GM23338 (cell line): ENCODE measurements at regions not wholly inside any gene's neighbourhood (a gene's known extent, or its start where the extent isn't known, plus 50 kb on each side); places are given as distances from the start of the nearest gene placed in this dataset.

ENCODE experiments used
- ATAC-seq: fragments of 200-7000 bp; cut with Tn5 transposase; 3 replicates; pipeline ENCODE4 v1.9.1; 2020
- DNase-seq: peaks from one replicate; pipeline ENCODE4 v3.0.0-alpha.2; 2015; ENCODE audit warnings: low spot score
- H2AFZ ChIP-seq: fragments of 200-600 bp; sonication (generic); 2 replicates; pipeline ENCODE4 v1.8.0; 2016; ENCODE audit warnings: antibody characterized with exemption, mild to moderate bottlenecking, moderate library complexity
- H3F3A ChIP-seq: fragments of 200-600 bp; sonication (generic); replicated peaks from 2 replicates; pipeline ENCODE4 v1.8.0; 2017; ENCODE audit warnings: antibody characterized with exemption, mixed run types, low read depth
- H3K27ac ChIP-seq: fragments of 200-600 bp; sonication (generic); 2 replicates; pipeline ENCODE4 v1.6.1; 2016; ENCODE audit warnings: low read depth
- H3K27me3 ChIP-seq: fragments of 200-600 bp; sonication (generic); 2 replicates; pipeline ENCODE4 v1.8.0; 2016; ENCODE audit warnings: mild to moderate bottlenecking, mixed run types, moderate library complexity; ENCODE audit not compliant: insufficient read depth
- H3K36me3 ChIP-seq: fragments of 200-600 bp; sonication (generic); 2 replicates; pipeline ENCODE4 v1.8.0; 2016; ENCODE audit warnings: mild to moderate bottlenecking; ENCODE audit not compliant: insufficient read depth
- H3K4me1 ChIP-seq: fragments of 200-600 bp; sonication (generic); 2 replicates; pipeline ENCODE4 v1.8.0; 2016; ENCODE audit warnings: mild to moderate bottlenecking, moderate library complexity; ENCODE audit not compliant: insufficient read depth
- H3K4me2 ChIP-seq: fragments of 200-600 bp; sonication (generic); 2 replicates; pipeline ENCODE4 v1.7.1; 2017; ENCODE audit warnings: mixed run types
- H3K4me3 ChIP-seq: fragments of 200-600 bp; sonication (generic); 2 replicates; pipeline ENCODE4 v1.6.1; 2016; ENCODE audit warnings: mixed run types
- H3K79me2 ChIP-seq: fragments of 200-600 bp; sonication (generic); replicated peaks from 2 replicates; pipeline ENCODE4 v1.8.0; 2017; ENCODE audit warnings: mild to moderate bottlenecking; ENCODE audit not compliant: insufficient read depth
- H3K9me2 ChIP-seq: fragments of 200-600 bp; sonication (generic); 2 replicates; pipeline ENCODE4 v1.8.0; 2017; ENCODE audit not compliant: insufficient read depth
- H4K20me1 ChIP-seq: fragments of 200-600 bp; sonication (generic); replicated peaks from 2 replicates; pipeline ENCODE4 v1.8.0; 2017; ENCODE audit warnings: mild to moderate bottlenecking; ENCODE audit not compliant: insufficient read depth
- H3K27ac Mint-ChIP-seq: 2 replicates; pipeline ENCODE4 v1.8.0; 2020; ENCODE audit warnings: inconsistent platforms, mild to moderate bottlenecking, moderate library complexity, mixed read lengths
- H3K27me3 Mint-ChIP-seq: 3 replicates; pipeline ENCODE4 v1.8.0; 2022; ENCODE audit warnings: low read depth, mild to moderate bottlenecking, moderate library complexity, mixed read lengths, inconsistent platforms; ENCODE audit not compliant: insufficient read depth, poor library complexity
- H3K36me3 Mint-ChIP-seq: 3 replicates; pipeline ENCODE4 v1.8.0; 2021; ENCODE audit warnings: low read depth, mild to moderate bottlenecking, inconsistent platforms, moderate library complexity, mixed read lengths
- H3K4me1 Mint-ChIP-seq: 3 replicates; pipeline ENCODE4 v1.8.0; 2020; ENCODE audit warnings: mild to moderate bottlenecking, inconsistent platforms, mixed read lengths
- H3K4me3 Mint-ChIP-seq: 3 replicates; pipeline ENCODE4 v1.8.0; 2021; ENCODE audit warnings: moderate library complexity, mild to moderate bottlenecking, inconsistent platforms, mixed read lengths
- H3K9me3 Mint-ChIP-seq: 3 replicates; pipeline ENCODE4 v1.8.0; 2020; ENCODE audit warnings: moderate library complexity, mild to moderate bottlenecking, inconsistent platforms, mixed read lengths
- EZH2 ChIP-seq: fragments of 200-600 bp; sonication (generic); IDR thresholded peaks from one replicate; pipeline ENCODE4 v1.8.0; 2017; ENCODE audit warnings: antibody characterized with exemption, mild to moderate bottlenecking, low read depth; ENCODE audit not compliant: unreplicated experiment
- EZH2phosphoT487 ChIP-seq: fragments of 200-600 bp; sonication (generic); IDR thresholded peaks from one replicate; pipeline ENCODE4 v1.8.1; 2018; ENCODE audit warnings: antibody characterized with exemption; ENCODE audit not compliant: unreplicated experiment
- NANOG ChIP-seq: IDR thresholded peaks from 2 replicates; pipeline ENCODE4 v1.6.1; 2016; ENCODE audit warnings: antibody characterized with exemption, borderline replicate concordance
- POLR2AphosphoS5 ChIP-seq: IDR thresholded peaks from 2 replicates; pipeline ENCODE4 v1.6.1; 2016; ENCODE audit warnings: antibody characterized with exemption, low read depth
- STAT1 ChIP-seq: IDR thresholded peaks from one replicate; pipeline ENCODE4 v1.6.1; 2016; ENCODE audit warnings: antibody characterized with exemption; ENCODE audit not compliant: unreplicated experiment
- ZNF114 ChIP-seq: fragments of 250-450 bp; sonication (Bioruptor Pico); IDR thresholded peaks from 2 replicates; pipeline ENCODE4 v1.5.0; 2020; ENCODE audit warnings: mild to moderate bottlenecking, moderate library complexity
- ZNF331 ChIP-seq: fragments of 250-450 bp; sonication (Bioruptor Pico); IDR thresholded peaks from 2 replicates; pipeline ENCODE4 v1.5.0; 2020; ENCODE audit warnings: low read depth, mild to moderate bottlenecking, moderate library complexity
- TF ChIP-seq, protein P1 (sequence below), 2 experiments: fragments of 200-600 bp in 1 of 2; sonication (generic) in 1 of 2; conservative IDR thresholded peaks; 2 replicates each; pipeline versions ENCODE4 v1.5.1 to v1.6.1; 2016 to 2017; ENCODE audit warnings: antibody characterized with exemption in 2 of 2, low read depth in 2 of 2, mild to moderate bottlenecking in 2 of 2, moderate library complexity in 1 of 2
- TF ChIP-seq, protein P2 (sequence below): IDR thresholded peaks from 2 replicates; pipeline ENCODE4 v1.6.1; 2016; ENCODE audit warnings: antibody characterized with exemption
- TF ChIP-seq, protein P3 (sequence below): fragments of 250-450 bp; sonication (Bioruptor Pico); IDR thresholded peaks from 2 replicates; pipeline ENCODE4 v1.5.0; 2020; ENCODE audit warnings: mild to moderate bottlenecking, moderate library complexity

DNA sequence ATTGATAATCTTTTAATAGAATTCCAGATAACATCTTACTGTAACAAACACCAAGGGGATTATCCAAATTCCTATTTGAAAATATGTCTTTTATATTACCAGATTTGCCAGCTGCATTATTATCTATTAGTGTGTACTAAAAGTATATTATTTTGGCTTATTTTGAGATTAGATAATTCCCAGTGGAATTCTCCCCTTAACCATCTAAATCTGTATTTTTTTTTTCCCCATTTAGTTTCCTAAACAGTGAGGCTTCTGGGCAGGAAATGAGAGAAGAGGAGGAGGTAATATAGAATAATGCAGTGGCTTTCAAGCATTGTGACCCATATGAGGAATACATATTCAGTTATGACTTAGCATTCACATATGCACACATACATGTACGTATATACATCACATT lies 53.5 kb upstream of the ABL1 start (continued):
- TF ChIP-seq, protein P1, sequence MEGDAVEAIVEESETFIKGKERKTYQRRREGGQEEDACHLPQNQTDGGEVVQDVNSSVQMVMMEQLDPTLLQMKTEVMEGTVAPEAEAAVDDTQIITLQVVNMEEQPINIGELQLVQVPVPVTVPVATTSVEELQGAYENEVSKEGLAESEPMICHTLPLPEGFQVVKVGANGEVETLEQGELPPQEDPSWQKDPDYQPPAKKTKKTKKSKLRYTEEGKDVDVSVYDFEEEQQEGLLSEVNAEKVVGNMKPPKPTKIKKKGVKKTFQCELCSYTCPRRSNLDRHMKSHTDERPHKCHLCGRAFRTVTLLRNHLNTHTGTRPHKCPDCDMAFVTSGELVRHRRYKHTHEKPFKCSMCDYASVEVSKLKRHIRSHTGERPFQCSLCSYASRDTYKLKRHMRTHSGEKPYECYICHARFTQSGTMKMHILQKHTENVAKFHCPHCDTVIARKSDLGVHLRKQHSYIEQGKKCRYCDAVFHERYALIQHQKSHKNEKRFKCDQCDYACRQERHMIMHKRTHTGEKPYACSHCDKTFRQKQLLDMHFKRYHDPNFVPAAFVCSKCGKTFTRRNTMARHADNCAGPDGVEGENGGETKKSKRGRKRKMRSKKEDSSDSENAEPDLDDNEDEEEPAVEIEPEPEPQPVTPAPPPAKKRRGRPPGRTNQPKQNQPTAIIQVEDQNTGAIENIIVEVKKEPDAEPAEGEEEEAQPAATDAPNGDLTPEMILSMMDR (conservative IDR thresholded peaks at IDR 0.05; ENCODE audit: low read depth in 2 of 2): no peak
- TF ChIP-seq NANOG (no peak), EZH2phosphoT487 (no peak)

DNA sequence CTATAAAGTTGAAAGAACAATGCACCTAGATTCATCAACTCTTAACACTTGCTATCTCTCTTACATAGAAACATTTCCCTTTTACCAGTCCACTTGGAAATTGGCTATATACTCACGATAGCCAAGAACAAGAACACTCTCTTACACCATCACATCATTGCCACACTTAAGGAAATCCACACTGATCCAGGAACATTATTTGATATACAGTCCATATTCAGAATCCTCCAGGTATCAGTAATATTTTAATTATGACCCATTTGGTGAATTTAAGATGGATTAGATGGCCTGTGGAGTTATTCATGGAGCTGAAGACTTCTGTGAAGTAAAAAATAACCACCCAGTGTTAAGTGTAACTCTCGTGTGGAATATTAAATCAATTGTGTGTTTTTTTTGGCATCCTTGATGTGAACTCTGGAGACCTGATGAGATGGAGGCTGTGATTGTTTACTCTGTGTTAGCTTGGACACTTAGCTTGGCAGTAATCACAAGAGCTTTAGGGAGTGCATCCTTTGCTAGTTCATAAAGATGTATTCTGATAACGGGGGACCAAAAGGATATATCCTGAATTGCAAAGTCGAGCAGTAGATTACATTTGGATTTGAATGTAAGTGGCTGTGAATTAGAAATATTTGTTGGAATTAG lies 52.0 kb upstream of the ABL1 start:
- no peaks in the 10 kb centered on the region for H3K27me3 ChIP-seq
- H3K36me3 Mint-ChIP-seq: no peaks in the 10 kb centered on the region; the same call in 2 of the 3 replicates
- H3K4me3 ChIP-seq: no peak overlapping the region
- ATAC-seq: no peak
- H3K27ac ChIP-seq: no peak overlapping the region
- H4K20me1 ChIP-seq: no peaks in the 10 kb centered on the region
- H3F3A ChIP-seq: no peaks in the 10 kb centered on the region
- H3K9me2 ChIP-seq: no peaks in the 10 kb centered on the region
- peaks cover 11% of the 10 kb centered on the region for H3K4me1 ChIP-seq
- no peak overlapping the region for H3K4me2 ChIP-seq
- peaks cover 56% of the 10 kb centered on the region for H3K79me2 ChIP-seq
- no peak for DNase-seq
- H3K4me3 Mint-ChIP-seq: no peak overlapping the region
- peaks cover 9% of the 10 kb centered on the region for H3K27me3 Mint-ChIP-seq
- no peak overlapping the region for H3K27ac Mint-ChIP-seq
- H2AFZ ChIP-seq: no peak overlapping the region
- no peaks in the 10 kb centered on the region for H3K9me3 Mint-ChIP-seq
- peaks cover 25% of the 10 kb centered on the region for H3K4me1 Mint-ChIP-seq
- TF ChIP-seq STAT1 (no peak), POLR2AphosphoS5 (no peak), EZH2 (no peak), NANOG (no peak), ZNF331 (CRISPR knock-in tag) (no peak), ZNF114 (no peak)
- TF ChIP-seq, protein P2, sequence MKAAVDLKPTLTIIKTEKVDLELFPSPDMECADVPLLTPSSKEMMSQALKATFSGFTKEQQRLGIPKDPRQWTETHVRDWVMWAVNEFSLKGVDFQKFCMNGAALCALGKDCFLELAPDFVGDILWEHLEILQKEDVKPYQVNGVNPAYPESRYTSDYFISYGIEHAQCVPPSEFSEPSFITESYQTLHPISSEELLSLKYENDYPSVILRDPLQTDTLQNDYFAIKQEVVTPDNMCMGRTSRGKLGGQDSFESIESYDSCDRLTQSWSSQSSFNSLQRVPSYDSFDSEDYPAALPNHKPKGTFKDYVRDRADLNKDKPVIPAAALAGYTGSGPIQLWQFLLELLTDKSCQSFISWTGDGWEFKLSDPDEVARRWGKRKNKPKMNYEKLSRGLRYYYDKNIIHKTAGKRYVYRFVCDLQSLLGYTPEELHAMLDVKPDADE: no peak
- TF ChIP-seq, protein P3, sequence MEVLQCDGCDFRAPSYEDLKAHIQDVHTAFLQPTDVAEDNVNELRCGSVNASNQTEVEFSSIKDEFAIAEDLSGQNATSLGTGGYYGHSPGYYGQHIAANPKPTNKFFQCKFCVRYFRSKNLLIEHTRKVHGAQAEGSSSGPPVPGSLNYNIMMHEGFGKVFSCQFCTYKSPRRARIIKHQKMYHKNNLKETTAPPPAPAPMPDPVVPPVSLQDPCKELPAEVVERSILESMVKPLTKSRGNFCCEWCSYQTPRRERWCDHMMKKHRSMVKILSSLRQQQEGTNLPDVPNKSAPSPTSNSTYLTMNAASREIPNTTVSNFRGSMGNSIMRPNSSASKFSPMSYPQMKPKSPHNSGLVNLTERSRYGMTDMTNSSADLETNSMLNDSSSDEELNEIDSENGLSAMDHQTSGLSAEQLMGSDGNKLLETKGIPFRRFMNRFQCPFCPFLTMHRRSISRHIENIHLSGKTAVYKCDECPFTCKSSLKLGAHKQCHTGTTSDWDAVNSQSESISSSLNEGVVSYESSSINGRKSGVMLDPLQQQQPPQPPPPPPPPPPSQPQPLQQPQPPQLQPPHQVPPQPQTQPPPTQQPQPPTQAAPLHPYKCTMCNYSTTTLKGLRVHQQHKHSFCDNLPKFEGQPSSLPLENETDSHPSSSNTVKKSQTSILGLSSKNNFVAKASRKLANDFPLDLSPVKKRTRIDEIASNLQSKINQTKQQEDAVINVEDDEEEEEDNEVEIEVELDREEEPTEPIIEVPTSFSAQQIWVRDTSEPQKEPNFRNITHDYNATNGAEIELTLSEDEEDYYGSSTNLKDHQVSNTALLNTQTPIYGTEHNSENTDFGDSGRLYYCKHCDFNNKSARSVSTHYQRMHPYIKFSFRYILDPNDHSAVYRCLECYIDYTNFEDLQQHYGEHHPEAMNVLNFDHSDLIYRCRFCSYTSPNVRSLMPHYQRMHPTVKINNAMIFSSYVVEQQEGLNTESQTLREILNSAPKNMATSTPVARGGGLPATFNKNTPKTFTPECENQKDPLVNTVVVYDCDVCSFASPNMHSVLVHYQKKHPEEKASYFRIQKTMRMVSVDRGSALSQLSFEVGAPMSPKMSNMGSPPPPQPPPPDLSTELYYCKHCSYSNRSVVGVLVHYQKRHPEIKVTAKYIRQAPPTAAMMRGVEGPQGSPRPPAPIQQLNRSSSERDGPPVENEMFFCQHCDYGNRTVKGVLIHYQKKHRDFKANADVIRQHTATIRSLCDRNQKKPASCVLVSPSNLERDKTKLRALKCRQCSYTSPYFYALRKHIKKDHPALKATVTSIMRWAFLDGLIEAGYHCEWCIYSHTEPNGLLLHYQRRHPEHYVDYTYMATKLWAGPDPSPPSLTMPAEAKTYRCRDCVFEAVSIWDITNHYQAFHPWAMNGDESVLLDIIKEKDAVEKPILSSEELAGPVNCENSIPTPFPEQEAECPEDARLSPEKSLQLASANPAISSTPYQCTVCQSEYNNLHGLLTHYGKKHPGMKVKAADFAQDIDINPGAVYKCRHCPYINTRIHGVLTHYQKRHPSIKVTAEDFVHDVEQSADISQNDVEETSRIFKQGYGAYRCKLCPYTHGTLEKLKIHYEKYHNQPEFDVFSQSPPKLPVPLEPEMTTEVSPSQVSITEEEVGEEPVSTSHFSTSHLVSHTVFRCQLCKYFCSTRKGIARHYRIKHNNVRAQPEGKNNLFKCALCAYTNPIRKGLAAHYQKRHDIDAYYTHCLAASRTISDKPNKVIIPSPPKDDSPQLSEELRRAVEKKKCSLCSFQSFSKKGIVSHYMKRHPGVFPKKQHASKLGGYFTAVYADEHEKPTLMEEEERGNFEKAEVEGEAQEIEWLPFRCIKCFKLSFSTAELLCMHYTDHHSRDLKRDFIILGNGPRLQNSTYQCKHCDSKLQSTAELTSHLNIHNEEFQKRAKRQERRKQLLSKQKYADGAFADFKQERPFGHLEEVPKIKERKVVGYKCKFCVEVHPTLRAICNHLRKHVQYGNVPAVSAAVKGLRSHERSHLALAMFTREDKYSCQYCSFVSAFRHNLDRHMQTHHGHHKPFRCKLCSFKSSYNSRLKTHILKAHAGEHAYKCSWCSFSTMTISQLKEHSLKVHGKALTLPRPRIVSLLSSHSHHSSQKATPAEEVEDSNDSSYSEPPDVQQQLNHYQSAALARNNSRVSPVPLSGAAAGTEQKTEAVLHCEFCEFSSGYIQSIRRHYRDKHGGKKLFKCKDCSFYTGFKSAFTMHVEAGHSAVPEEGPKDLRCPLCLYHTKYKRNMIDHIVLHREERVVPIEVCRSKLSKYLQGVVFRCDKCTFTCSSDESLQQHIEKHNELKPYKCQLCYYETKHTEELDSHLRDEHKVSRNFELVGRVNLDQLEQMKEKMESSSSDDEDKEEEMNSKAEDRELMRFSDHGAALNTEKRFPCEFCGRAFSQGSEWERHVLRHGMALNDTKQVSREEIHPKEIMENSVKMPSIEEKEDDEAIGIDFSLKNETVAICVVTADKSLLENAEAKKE: no peak
- no peaks in the 10 kb centered on the region for H3K36me3 ChIP-seq
